Gastroesophageal sphincter (tissue), 4 donors: ENCODE measurements at regions not wholly inside any gene's neighbourhood (a gene's known extent, or its start where the extent isn't known, plus 50 kb on each side); places are given as distances from the start of the nearest gene placed in this dataset.

Source experiments
- ATAC-seq: fragments of 150-250 bp; one replicate; pipeline ENCODE4 v1.9.1; 2016; ENCODE audit warnings: mild to moderate bottlenecking, moderate library complexity
- H3K27ac ChIP-seq, 4 donors: fragments of 200-600 bp; sonication (generic) in 3 of 4; 1 replicate in 3 of 4; 2 replicates in 1 of 4; pipeline ENCODE4 v1.5.1; 2016 to 2019
- H3K27me3 ChIP-seq: fragments of 200-600 bp; sonication (generic); one replicate; pipeline ENCODE4 v1.5.1; 2019
- H3K36me3 ChIP-seq, 2 donors: fragments of 200-600 bp; sonication (generic); one replicate each; pipeline ENCODE4 v1.5.1; 2019; ENCODE audit warnings: control low read depth in 1 of 2
- H3K4me1 ChIP-seq, 3 donors: fragments of 200-600 bp; sonication (generic); 1 replicate in 2 of 3; 2 replicates in 1 of 3; pipeline ENCODE4 v1.5.1; 2016 to 2019; ENCODE audit warnings: control low read depth in 2 of 3
- H3K4me3 ChIP-seq, 2 donors: fragments of 200-600 bp; sonication (generic); one replicate each; pipeline ENCODE4 v1.5.1; 2019; ENCODE audit warnings: mild to moderate bottlenecking in 1 of 2, moderate library complexity in 1 of 2
- H3K9me3 ChIP-seq, 3 donors: fragments of 200-600 bp; sonication (generic); one replicate each; pipeline ENCODE4 v1.5.1; 2017 to 2019; ENCODE audit warnings: control low read depth in 2 of 3
- EP300 ChIP-seq: sonication (generic); formaldehyde crosslinking; IDR thresholded peaks from one replicate; pipeline ENCODE4 v1.6.1; 2017; ENCODE audit warnings: antibody characterized with exemption, mild to moderate bottlenecking
- POLR2A ChIP-seq, 2 donors: fragments of 450-650 bp; IDR thresholded peaks; one replicate each; pipeline ENCODE4 v1.6.1; 2017; ENCODE audit warnings: antibody characterized with exemption in 2 of 2, mild to moderate bottlenecking in 2 of 2, moderate library complexity in 1 of 2
- POLR2AphosphoS5 ChIP-seq: sonication (generic); formaldehyde crosslinking; IDR thresholded peaks from one replicate; pipeline ENCODE4 v1.6.1; 2017; ENCODE audit warnings: antibody characterized with exemption
- WGBS, 2 donors: methylation state at CpG; one replicate each; pipeline ENCODE4 v1.1.5; 2018; ENCODE audit warnings: low coverage in 1 of 2; 5-methylcytosine and 5-hydroxymethylcytosine counted together
- TF ChIP-seq, protein P1 (sequence below), 4 experiments: fragments of 200-600 bp in 2 of 4; fragments of 450-650 bp in 2 of 4; sonication (generic) in 1 of 4; IDR thresholded peaks; one replicate each; pipeline ENCODE4 v1.5.1; 2017 to 2019; ENCODE audit warnings: antibody characterized with exemption in 4 of 4, mild to moderate bottlenecking in 2 of 4, moderate library complexity in 2 of 4

DNA sequence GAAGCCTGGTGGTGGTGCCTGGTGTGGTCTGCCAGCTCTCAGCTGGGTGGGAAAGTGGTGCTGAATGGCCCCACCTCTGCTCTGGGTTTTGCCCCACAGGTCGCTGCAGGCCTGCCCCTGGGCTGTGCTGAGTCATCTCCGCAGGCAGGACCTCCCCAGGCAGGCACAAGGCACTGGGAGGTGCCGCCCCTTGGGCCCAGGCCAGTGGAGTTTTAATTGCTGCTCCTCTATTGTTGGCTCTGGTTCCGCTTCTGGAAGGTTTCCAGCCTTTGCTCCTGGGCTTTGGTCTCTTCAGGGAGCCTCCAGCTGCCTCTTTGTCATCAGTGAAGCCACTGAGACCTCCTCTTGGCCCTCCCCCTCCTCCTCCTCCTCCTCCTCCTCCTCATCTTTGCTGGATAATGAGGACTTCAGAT lies 180.3 kb upstream of the GRB10 start:
- no peaks in the 10 kb centered on the region for H3K36me3 ChIP-seq
- no peaks in the 10 kb centered on the region for H3K27me3 ChIP-seq
- WGBS, 2 donors = no CpG with 5 or more reads among the region's 4 CpGs
- no peak overlapping the region for H3K27ac ChIP-seq
- TF ChIP-seq EP300 (no peak), POLR2AphosphoS5 (no peak), POLR2A (IDR thresholded peaks at IDR 0.05) (no peak)
- TF ChIP-seq, protein P1, sequence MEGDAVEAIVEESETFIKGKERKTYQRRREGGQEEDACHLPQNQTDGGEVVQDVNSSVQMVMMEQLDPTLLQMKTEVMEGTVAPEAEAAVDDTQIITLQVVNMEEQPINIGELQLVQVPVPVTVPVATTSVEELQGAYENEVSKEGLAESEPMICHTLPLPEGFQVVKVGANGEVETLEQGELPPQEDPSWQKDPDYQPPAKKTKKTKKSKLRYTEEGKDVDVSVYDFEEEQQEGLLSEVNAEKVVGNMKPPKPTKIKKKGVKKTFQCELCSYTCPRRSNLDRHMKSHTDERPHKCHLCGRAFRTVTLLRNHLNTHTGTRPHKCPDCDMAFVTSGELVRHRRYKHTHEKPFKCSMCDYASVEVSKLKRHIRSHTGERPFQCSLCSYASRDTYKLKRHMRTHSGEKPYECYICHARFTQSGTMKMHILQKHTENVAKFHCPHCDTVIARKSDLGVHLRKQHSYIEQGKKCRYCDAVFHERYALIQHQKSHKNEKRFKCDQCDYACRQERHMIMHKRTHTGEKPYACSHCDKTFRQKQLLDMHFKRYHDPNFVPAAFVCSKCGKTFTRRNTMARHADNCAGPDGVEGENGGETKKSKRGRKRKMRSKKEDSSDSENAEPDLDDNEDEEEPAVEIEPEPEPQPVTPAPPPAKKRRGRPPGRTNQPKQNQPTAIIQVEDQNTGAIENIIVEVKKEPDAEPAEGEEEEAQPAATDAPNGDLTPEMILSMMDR (IDR thresholded peaks at IDR 0.05) = no peak
- peaks cover 0 to 6% (median 0%) of the 10 kb centered on the region in 3 donors for H3K9me3 ChIP-seq
- H3K4me3 ChIP-seq = no peak overlapping the region
- ATAC-seq = peak; percentile 78
- H3K4me1 ChIP-seq = peaks cover 0 to 12% (median 0%) of the 10 kb centered on the region in 3 donors

DNA sequence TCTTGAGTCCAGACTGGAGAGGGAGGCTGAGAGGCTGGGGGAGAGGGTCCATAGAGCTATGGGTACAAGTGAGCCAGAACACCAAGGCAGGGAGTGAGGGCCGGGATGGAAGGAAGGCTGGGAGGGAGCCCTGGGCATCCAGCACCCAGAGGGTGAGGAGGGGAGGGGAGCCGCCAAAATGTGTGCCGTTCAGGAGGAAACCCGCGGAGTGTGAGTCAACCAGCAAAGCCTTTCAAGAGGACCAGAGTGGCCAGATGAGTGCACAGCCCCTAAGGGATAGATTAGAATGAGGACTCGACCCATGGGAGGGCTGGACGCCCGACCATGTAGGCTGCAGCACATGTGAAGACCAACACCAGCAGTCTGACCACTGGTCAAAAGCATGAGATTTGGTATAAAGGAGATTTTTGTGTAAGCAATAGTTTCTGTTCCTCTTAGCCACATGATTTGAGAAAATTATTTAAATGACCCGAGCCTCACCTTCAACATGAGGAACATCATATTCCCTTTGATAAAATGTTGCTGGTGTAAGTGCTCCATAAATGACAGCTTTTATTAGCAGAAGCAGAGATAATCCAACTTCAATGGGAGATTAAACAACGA lies 179.7 kb upstream of the GRB10 start:
- TF ChIP-seq POLR2AphosphoS5 (no peak), POLR2A (IDR thresholded peaks at IDR 0.05) (no peak), EP300 (no peak)
- TF ChIP-seq, protein P1 (IDR thresholded peaks at IDR 0.05) = no peak

DNA sequence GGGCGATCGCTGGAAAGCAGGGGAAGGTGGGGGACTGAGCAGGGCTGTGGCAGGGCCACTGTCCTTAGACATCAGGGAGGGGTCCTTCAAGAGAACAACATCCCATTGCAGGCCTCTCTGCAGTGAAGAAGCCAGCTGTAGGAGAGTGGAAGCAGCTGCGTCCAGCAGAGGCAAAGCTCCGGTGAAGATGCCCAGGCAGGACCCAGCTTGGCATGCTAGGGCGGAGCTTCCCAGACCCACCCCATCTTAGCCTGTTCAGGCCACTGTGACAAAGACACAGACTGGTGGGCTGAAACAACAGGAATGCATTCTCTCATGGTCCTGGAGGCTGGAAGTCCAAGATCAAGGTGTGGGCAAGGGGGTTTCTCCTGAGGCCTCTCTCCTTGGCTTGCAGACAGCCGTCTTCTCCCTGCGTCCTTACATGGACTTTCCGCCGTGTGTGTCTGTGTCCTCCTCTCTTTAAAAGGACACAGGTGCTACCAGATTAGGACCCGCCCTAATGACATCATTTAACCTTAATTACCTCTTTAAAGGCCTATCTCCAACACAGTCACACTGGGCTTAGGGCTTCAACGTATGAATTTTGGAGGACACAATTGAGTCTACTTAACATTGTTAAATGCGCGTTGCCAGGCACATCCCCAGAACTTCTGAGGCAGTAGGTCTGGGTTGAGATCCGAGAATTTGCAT lies 178.1 kb upstream of the GRB10 start:
- WGBS, 2 donors = 62 to 83% methylated on average over 3 to 13 of the region's 14 CpGs
- H3K4me3 ChIP-seq = no peak overlapping the region
- H3K27me3 ChIP-seq = no peaks in the 10 kb centered on the region
- H3K36me3 ChIP-seq = no peaks in the 10 kb centered on the region
- no peak for ATAC-seq
- TF ChIP-seq, protein P1 (IDR thresholded peaks at IDR 0.05) = no peak
- TF ChIP-seq POLR2AphosphoS5 (no peak), POLR2A (IDR thresholded peaks at IDR 0.05) (no peak), EP300 (no peak)
- peaks cover 0 to 12% (median 0%) of the 10 kb centered on the region in 3 donors for H3K4me1 ChIP-seq
- H3K27ac ChIP-seq = no peak overlapping the region
- peaks cover 0 to 3% (median 0%) of the 10 kb centered on the region in 3 donors for H3K9me3 ChIP-seq

More for the DNA sequence above, 179.7 kb upstream of the GRB10 start:
- 70 to 85% methylated on average over 9 to 10 of the region's 10 CpGs for WGBS, 2 donors
- H3K4me1 ChIP-seq = peaks cover 0 to 12% (median 0%) of the 10 kb centered on the region in 3 donors
- no peak for ATAC-seq
- peaks cover 0 to 6% (median 0%) of the 10 kb centered on the region in 3 donors for H3K9me3 ChIP-seq
- no peaks in the 10 kb centered on the region for H3K27me3 ChIP-seq
- H3K27ac ChIP-seq = no peak overlapping the region
- H3K4me3 ChIP-seq = no peak overlapping the region
- H3K36me3 ChIP-seq = no peaks in the 10 kb centered on the region

DNA sequence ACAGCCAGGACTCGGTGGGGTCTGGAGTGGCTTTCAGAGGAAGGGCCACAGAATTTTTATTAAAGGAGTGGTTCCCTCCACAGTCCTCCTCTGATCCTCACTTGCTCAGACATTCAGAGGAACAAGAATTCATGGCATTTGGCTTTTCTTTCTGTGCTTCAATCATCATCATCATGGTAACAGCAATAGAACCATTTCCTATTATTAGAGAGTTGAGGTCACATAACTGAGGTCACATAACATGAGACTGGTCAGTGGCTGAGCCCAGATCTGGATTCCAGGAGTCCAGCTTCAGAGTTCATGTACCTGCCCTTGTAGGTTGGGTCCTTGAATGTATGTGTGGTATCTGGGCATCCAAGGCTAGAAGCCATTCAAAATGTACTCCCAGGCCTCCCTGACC lies 177.3 kb upstream of the GRB10 start:
- ATAC-seq = no peak
- peaks cover 0 to 12% (median 0%) of the 10 kb centered on the region in 3 donors for H3K4me1 ChIP-seq
- H3K27me3 ChIP-seq = no peaks in the 10 kb centered on the region
- no peaks in the 10 kb centered on the region for H3K36me3 ChIP-seq
- 100% methylated on average over 1 of the region's 1 CpG for WGBS, 2 donors
- no peak overlapping the region for H3K4me3 ChIP-seq
- H3K9me3 ChIP-seq = no peaks in the 10 kb centered on the region
- TF ChIP-seq POLR2A (IDR thresholded peaks at IDR 0.05) (no peak), EP300 (no peak), POLR2AphosphoS5 (no peak)
- H3K27ac ChIP-seq = no peak overlapping the region

DNA sequence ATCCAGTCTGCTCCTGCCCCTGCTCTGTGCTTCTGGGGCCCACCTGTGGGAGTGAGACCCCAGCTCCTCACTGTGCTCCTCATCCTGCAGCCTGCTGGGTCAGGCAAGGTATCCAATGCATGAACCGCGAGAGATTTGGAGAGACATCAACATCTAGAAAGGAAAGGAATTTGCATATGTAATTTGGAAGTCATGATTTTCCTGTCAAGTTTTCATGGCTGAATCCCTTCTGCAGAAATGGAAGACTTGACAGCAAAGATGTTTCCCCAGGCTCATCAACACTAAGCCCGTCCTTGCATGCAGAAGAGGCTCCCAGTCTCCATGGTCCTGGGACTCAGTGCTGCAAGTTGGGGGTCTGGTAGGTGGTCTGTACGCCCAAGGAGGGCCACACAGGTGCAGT lies 176.9 kb upstream of the GRB10 start:
- no peak for TF ChIP-seq POLR2A (IDR thresholded peaks at IDR 0.05)
- WGBS, 2 donors = 71 to 87% methylated on average over 3 to 4 of the region's 4 CpGs

DNA sequence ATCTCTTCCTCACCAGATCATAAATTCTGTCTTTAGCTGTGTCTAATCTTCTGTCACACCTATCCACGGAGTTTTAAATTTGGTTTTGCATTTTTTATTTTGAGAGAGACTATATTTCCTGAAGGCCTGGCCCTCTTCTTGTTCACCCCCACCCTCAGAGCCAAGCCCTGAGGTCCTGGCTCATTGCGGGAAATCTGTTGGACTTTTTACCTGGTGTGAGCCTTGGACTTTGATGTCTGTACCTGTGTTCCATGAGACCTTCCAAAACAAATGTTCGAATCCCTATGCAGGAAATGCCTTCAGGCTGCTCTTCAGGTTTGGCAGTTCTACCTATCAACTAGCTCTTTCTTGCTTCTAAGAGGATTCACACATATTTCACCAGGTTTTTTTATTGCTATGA lies 175.2 kb upstream of the GRB10 start:
- 49 to 72% methylated on average over 2 to 3 of the region's 3 CpGs for WGBS, 2 donors
- TF ChIP-seq, protein P1 (IDR thresholded peaks at IDR 0.05) = no peak
- TF ChIP-seq POLR2AphosphoS5 (no peak), POLR2A (IDR thresholded peaks at IDR 0.05) (no peak)
- no peaks in the 10 kb centered on the region for H3K9me3 ChIP-seq
- no peak overlapping the region for H3K27ac ChIP-seq
- ATAC-seq = no peak
- no peak overlapping the region for H3K4me3 ChIP-seq
- H3K4me1 ChIP-seq = peaks cover 0 to 7% (median 0%) of the 10 kb centered on the region in 3 donors
- H3K36me3 ChIP-seq = no peaks in the 10 kb centered on the region
- H3K27me3 ChIP-seq = no peaks in the 10 kb centered on the region

More for the DNA sequence above, 176.9 kb upstream of the GRB10 start:
- Histone ChIP-seq H3K27ac (no peak overlapping the region), H3K9me3 (no peaks in the 10 kb centered on the region), H3K36me3 (no peaks in the 10 kb centered on the region), H3K4me3 (no peak overlapping the region), H3K4me1 (peaks cover 0 to 12% (median 0%) of the 10 kb centered on the region in 3 donors), H3K27me3 (no peaks in the 10 kb centered on the region)
- ATAC-seq = no peak
